ENCODE measurements at regions not wholly inside any gene's neighbourhood (a gene's known extent, or its start where the extent isn't known, plus 50 kb on each side); places are given as distances from the start of the nearest gene placed in this dataset.

- no peak for DNase-seq (ENCODE audit: low read depth in 3 of 3, low spot score in 1 of 3)
Observed at GRCh38 chr20:51104960-51105920, 82.3 kb upstream of the KCNG1 start.

- no peak for DNase-seq (ENCODE audit: low read depth in 3 of 3, low spot score in 1 of 3)
Observed at GRCh38 chr20:51100617-51101016, 77.7 kb upstream of the KCNG1 start.

GRCh38 chr20:51098284-51098810 lies 75.4 kb upstream of the KCNG1 start:
- DNase-seq (ENCODE audit: low read depth in 3 of 3, low spot score in 1 of 3) = no peak

- no peak for DNase-seq (ENCODE audit: low read depth in 3 of 3, low spot score in 1 of 3)
Observed at GRCh38 chr20:51097351-51098120, 74.6 kb upstream of the KCNG1 start.

- DNase-seq (ENCODE audit: low read depth in 3 of 3, low spot score in 1 of 3) = no peak
Observed at GRCh38 chr20:51096582-51097267, 73.8 kb upstream of the KCNG1 start.

GRCh38 chr20:51095633-51096521 lies 73.0 kb upstream of the KCNG1 start:
- no peak for DNase-seq (ENCODE audit: low read depth in 3 of 3, low spot score in 1 of 3)

- no peak for DNase-seq (ENCODE audit: low read depth in 3 of 3, low spot score in 1 of 3)
Observed at GRCh38 chr20:51094221-51094620, 71.3 kb upstream of the KCNG1 start.

GRCh38 chr20:51093240-51093763 lies 70.4 kb upstream of the KCNG1 start:
- DNase-seq (ENCODE audit: low read depth in 3 of 3, low spot score in 1 of 3) = no peak

- no peak for DNase-seq (ENCODE audit: low read depth in 3 of 3, low spot score in 1 of 3)
Observed at GRCh38 chr20:51092338-51092737, 69.4 kb upstream of the KCNG1 start.

GRCh38 chr20:51091406-51092195 lies 68.7 kb upstream of the KCNG1 start:
- no peak for DNase-seq (ENCODE audit: low read depth in 3 of 3, low spot score in 1 of 3)

GRCh38 chr20:51089840-51090239 lies 66.9 kb upstream of the KCNG1 start:
- no peak for DNase-seq (ENCODE audit: low read depth in 3 of 3, low spot score in 1 of 3)

GRCh38 chr20:51089272-51089781 lies 66.4 kb upstream of the KCNG1 start:
- no peak for DNase-seq (ENCODE audit: low read depth in 3 of 3, low spot score in 1 of 3)

- DNase-seq (ENCODE audit: low read depth in 3 of 3, low spot score in 1 of 3) = no peak
Observed at GRCh38 chr20:51087266-51087665, 64.4 kb upstream of the KCNG1 start.

GRCh38 chr20:51085769-51086168 lies 62.9 kb upstream of the KCNG1 start:
- no peak for DNase-seq (ENCODE audit: low read depth in 3 of 3, low spot score in 1 of 3)

- DNase-seq (ENCODE audit: low read depth in 3 of 3, low spot score in 1 of 3) = no peak
Observed at GRCh38 chr20:51084593-51085377, 61.9 kb upstream of the KCNG1 start.

GRCh38 chr20:51083447-51083846 lies 60.5 kb upstream of the KCNG1 start:
- no peak for DNase-seq (ENCODE audit: low read depth in 3 of 3, low spot score in 1 of 3)

- DNase-seq (ENCODE audit: low read depth in 3 of 3, low spot score in 1 of 3) = no peak
Observed at GRCh38 chr20:51082988-51083387, 60.1 kb upstream of the KCNG1 start.

- DNase-seq (ENCODE audit: low read depth in 3 of 3, low spot score in 1 of 3) = no peak
Observed at GRCh38 chr20:51080516-51080915, 57.6 kb upstream of the KCNG1 start.
